Gastroesophageal sphincter (tissue), 4 donors: ENCODE measurements at regions not wholly inside any gene's neighbourhood (a gene's known extent, or its start where the extent isn't known, plus 50 kb on each side); places are given as distances from the start of the nearest gene placed in this dataset.

Experiments used
- ATAC-seq: fragments of 150-250 bp; one replicate; pipeline ENCODE4 v1.9.1; 2016; ENCODE audit warnings: mild to moderate bottlenecking, moderate library complexity
- H3K27ac ChIP-seq, 4 donors: fragments of 200-600 bp; sonication (generic) in 3 of 4; 1 replicate in 3 of 4; 2 replicates in 1 of 4; pipeline ENCODE4 v1.5.1; 2016 to 2019
- H3K27me3 ChIP-seq: fragments of 200-600 bp; sonication (generic); one replicate; pipeline ENCODE4 v1.5.1; 2019
- H3K36me3 ChIP-seq, 2 donors: fragments of 200-600 bp; sonication (generic); one replicate each; pipeline ENCODE4 v1.5.1; 2019; ENCODE audit warnings: control low read depth in 1 of 2
- H3K4me1 ChIP-seq, 3 donors: fragments of 200-600 bp; sonication (generic); 1 replicate in 2 of 3; 2 replicates in 1 of 3; pipeline ENCODE4 v1.5.1; 2016 to 2019; ENCODE audit warnings: control low read depth in 2 of 3
- H3K4me3 ChIP-seq, 2 donors: fragments of 200-600 bp; sonication (generic); one replicate each; pipeline ENCODE4 v1.5.1; 2019; ENCODE audit warnings: mild to moderate bottlenecking in 1 of 2, moderate library complexity in 1 of 2
- H3K9me3 ChIP-seq, 3 donors: fragments of 200-600 bp; sonication (generic); one replicate each; pipeline ENCODE4 v1.5.1; 2017 to 2019; ENCODE audit warnings: control low read depth in 2 of 3
- CTCF ChIP-seq, 4 experiments: fragments of 200-600 bp in 2 of 4; fragments of 450-650 bp in 2 of 4; sonication (generic) in 1 of 4; IDR thresholded peaks; one replicate each; pipeline ENCODE4 v1.5.1; 2017 to 2019; ENCODE audit warnings: antibody characterized with exemption in 4 of 4, mild to moderate bottlenecking in 2 of 4, moderate library complexity in 2 of 4
- EP300 ChIP-seq: sonication (generic); formaldehyde crosslinking; IDR thresholded peaks from one replicate; pipeline ENCODE4 v1.6.1; 2017; ENCODE audit warnings: antibody characterized with exemption, mild to moderate bottlenecking
- POLR2A ChIP-seq, 2 donors: fragments of 450-650 bp; IDR thresholded peaks; one replicate each; pipeline ENCODE4 v1.6.1; 2017; ENCODE audit warnings: antibody characterized with exemption in 2 of 2, mild to moderate bottlenecking in 2 of 2, moderate library complexity in 1 of 2
- POLR2AphosphoS5 ChIP-seq: sonication (generic); formaldehyde crosslinking; IDR thresholded peaks from one replicate; pipeline ENCODE4 v1.6.1; 2017; ENCODE audit warnings: antibody characterized with exemption
- WGBS, 2 donors: methylation state at CpG; one replicate each; pipeline ENCODE4 v1.1.5; 2018; ENCODE audit warnings: low coverage in 1 of 2; 5-methylcytosine and 5-hydroxymethylcytosine counted together

DNA sequence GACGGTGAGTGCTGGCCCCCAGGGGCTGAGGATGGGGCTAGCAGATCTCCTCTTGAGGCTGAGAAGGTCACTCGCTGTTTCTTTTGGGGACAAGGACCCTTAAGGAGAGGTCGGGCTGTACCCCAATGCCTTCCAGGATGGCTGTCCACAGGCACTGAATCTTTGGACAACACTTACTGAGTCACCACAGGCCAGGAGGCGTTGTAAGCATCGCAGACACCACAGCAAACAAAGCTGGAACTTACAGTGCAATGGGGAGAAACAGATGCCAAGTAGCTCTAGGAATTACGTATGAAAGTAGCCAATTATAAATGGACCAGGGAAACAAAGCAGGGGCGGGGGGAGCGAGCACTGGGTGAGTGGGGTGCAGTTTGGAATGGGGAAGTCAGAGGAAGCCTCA is 219.8 kb downstream of the GLI2 start:
- Histone ChIP-seq H3K4me1 (peaks cover 0 to 21% (median 3%) of the 10 kb centered on the region in 3 donors), H3K27ac (no peak overlapping the region), H3K36me3 (peaks cover 0 to 48% of the 10 kb centered on the region in 2 donors), H3K27me3 (no peaks in the 10 kb centered on the region), H3K9me3 (no peaks in the 10 kb centered on the region), H3K4me3 (no peak overlapping the region)
- WGBS, 2 donors = 64 to 90% methylated on average over 2 to 5 of the region's 8 CpGs
- no peak for ATAC-seq
- TF ChIP-seq POLR2A (IDR thresholded peaks at IDR 0.05) (no peak), POLR2AphosphoS5 (no peak), CTCF (IDR thresholded peaks at IDR 0.05) (no peak), EP300 (no peak)

DNA sequence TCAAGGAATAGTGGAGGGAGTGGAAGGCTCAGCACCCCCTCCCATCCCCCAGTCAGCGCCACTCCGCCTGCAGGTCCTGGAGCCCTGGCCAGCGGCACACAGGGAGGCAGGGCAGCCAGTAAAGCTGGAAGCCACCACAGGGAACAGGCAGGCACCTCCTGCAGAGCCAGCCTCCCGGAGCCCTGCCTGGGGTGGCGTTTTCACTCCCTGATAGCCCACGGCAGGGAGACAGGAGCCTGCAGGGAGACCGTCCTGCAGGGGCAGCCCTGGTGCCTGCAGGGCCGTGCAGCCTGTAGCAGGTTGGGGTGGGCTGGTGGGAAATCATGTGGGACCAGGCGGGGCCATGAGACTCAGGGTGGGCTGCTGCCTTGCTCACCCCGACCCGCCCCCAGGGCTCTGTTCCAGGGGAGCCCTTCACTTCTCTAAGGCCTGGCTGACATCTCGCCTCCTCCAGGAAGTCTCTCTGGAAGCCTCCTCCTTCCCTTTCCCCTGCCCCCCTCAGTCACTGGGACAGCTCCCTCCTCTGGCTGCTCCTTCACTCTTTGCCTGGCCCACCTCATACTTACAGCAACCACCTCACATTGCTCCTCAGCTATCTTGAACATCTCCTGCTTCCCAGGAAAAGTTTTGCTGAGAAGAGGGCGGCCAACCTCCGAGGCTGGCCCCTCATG is 221.0 kb downstream of the GLI2 start:
- no peak for TF ChIP-seq EP300
- no peak for TF ChIP-seq CTCF (IDR thresholded peaks at IDR 0.05)
- no peak for TF ChIP-seq POLR2AphosphoS5
- no peak for TF ChIP-seq POLR2A (IDR thresholded peaks at IDR 0.05)
- no peaks in the 10 kb centered on the region for H3K9me3 ChIP-seq
- no peak for ATAC-seq
- no peak overlapping the region for H3K4me3 ChIP-seq
- no peaks in the 10 kb centered on the region for H3K27me3 ChIP-seq
- H3K27ac ChIP-seq = no peak overlapping the region
- peaks cover 0 to 21% (median 3%) of the 10 kb centered on the region in 3 donors for H3K4me1 ChIP-seq
- 89 to 100% methylated on average over 3 to 4 of the region's 14 CpGs for WGBS, 2 donors
- H3K36me3 ChIP-seq = peaks cover 0 to 39% of the 10 kb centered on the region in 2 donors

GRCh38 chr2:120957905-120958304 is 222.2 kb downstream of the GLI2 start:
- Histone ChIP-seq H3K36me3 (peaks cover 0 to 28% of the 10 kb centered on the region in 2 donors), H3K9me3 (no peaks in the 10 kb centered on the region), H3K4me1 (peaks cover 0 to 21% (median 3%) of the 10 kb centered on the region in 3 donors), H3K27me3 (no peaks in the 10 kb centered on the region), H3K4me3 (no peak overlapping the region), H3K27ac (no peak overlapping the region)
- TF ChIP-seq CTCF (IDR thresholded peaks at IDR 0.05) (no peak), EP300 (no peak), POLR2AphosphoS5 (no peak), POLR2A (IDR thresholded peaks at IDR 0.05) (no peak)
- ATAC-seq = no peak
- 80% methylated on average over 1 of the region's 5 CpGs; no CpG with 5 or more reads in 1 of the 2 donors for WGBS, 2 donors

DNA sequence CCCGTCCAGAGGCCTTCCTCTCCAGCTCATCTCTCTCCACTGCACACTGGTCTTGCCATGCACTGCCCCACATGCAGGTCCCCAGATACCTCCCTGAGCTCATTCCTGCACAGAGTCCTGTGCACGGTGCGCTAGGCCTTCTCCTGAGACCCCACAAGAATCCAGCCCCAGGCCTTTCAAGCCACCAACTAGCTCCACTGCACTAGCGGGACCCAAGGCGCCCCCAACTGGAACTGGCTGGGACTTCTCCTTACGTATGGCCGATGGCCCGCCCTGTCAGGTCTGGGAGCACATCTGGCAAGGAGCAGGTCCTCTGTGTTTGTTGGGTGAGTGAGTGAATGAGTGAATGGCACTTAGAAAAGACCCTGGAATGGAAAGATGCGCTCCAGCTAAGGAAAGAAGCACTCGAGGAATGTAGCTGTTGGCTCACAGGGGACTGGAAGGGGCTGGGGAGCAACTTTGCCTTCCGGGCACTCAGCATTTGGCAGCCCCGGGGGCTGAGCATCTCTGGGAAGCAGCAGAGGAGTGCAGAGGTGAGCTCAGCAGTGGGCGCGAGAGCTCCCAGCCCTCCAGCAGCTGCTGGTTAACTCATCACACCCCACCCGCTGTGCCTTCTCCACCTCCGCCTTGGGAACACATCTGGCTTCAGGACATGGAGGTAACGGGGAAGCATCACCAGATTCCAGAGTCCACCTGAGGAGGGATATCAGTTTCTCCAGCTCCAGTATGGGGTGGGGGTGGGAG is 223.1 kb downstream of the GLI2 start:
- 72% methylated on average over 10 of the region's 17 CpGs; no CpG with 5 or more reads in 1 of the 2 donors for WGBS, 2 donors
- Histone ChIP-seq H3K4me3 (no peak overlapping the region), H3K4me1 (peaks cover 0 to 21% (median 3%) of the 10 kb centered on the region in 3 donors), H3K27ac (peak overlapping the region in 3 of 4 donors; percentile 7 to 64 (median 16)), H3K27me3 (no peaks in the 10 kb centered on the region), H3K36me3 (peaks cover 0 to 22% of the 10 kb centered on the region in 2 donors), H3K9me3 (no peaks in the 10 kb centered on the region)
- no peak for ATAC-seq
- peak in 1 of 4 experiments; percentile 28 for TF ChIP-seq CTCF (IDR thresholded peaks at IDR 0.05)
- no peak for TF ChIP-seq POLR2A (IDR thresholded peaks at IDR 0.05)
- no peak for TF ChIP-seq POLR2AphosphoS5
- no peak for TF ChIP-seq EP300
